Common myeloid progenitor, CD34-positive (primary cell): ENCODE measurements at regions not wholly inside any gene's neighbourhood (a gene's known extent, or its start where the extent isn't known, plus 50 kb on each side); places are given as distances from the start of the nearest gene placed in this dataset.

Source experiments
- CTCF ChIA-PET: fragments of 350-600 bp; sonication (Branson Sonifier 250); formaldehyde crosslinking; loops from one replicate; lab custom pipeline; 2021; ENCODE audit warnings: antibody characterized with exemption; lab: Charles Lee
- POLR2A ChIA-PET: fragments of 350-600 bp; sonication (Branson Sonifier 250); formaldehyde crosslinking; loops from one replicate; lab custom pipeline; 2021; ENCODE audit warnings: antibody characterized with exemption; lab: Charles Lee
- DNase-seq, 3 donors: peaks; one replicate each; pipeline versions ENCODE4 v3.0.0 to v3.0.0-alpha.2; 2013
- H3K27ac ChIP-seq, 2 experiments: 1 replicate in 1 of 2; 2 replicates in 1 of 2; pipeline ENCODE4 v1.7.0; 2013; ENCODE audit warnings: inconsistent platforms in 2 of 2, low read length in 2 of 2, mild to moderate bottlenecking in 2 of 2, low read depth in 1 of 2, moderate library complexity in 1 of 2; ENCODE audit not compliant: severe bottlenecking in 2 of 2, insufficient read depth in 1 of 2, poor library complexity in 1 of 2
- H3K27me3 ChIP-seq, 5 experiments: replicated peaks in 2 of 5; 1 replicate in 3 of 5; 2 replicates in 2 of 5; pipeline versions ENCODE4 v1.6.1 to v1.7.0; 2013; ENCODE audit warnings: low read length in 4 of 5, mild to moderate bottlenecking in 2 of 5, moderate library complexity in 2 of 5, inconsistent platforms in 1 of 5; ENCODE audit not compliant: insufficient read depth in 5 of 5, control insufficient read depth in 4 of 5
- H3K36me3 ChIP-seq, 4 experiments: 1 replicate in 2 of 4; 2 replicates in 2 of 4; pipeline versions ENCODE4 v1.6.1 to v1.7.0; 2013; ENCODE audit warnings: low read length in 3 of 4, control low read depth in 1 of 4, mild to moderate bottlenecking in 1 of 4; ENCODE audit not compliant: control insufficient read depth in 4 of 4, insufficient read depth in 4 of 4
- H3K4me1 ChIP-seq, 4 experiments: 1 replicate in 3 of 4; 2 replicates in 1 of 4; pipeline versions ENCODE4 v1.6.1 to v1.7.1; 2013; ENCODE audit warnings: low read length in 3 of 4, mild to moderate bottlenecking in 3 of 4, control low read depth in 1 of 4, inconsistent platforms in 1 of 4, moderate library complexity in 1 of 4; ENCODE audit not compliant: control insufficient read depth in 4 of 4, insufficient read depth in 4 of 4; ENCODE audit errors: control extremely low read depth in 1 of 4
- H3K4me3 ChIP-seq, 7 experiments: 1 replicate in 4 of 7; 2 replicates in 3 of 7; pipeline versions ENCODE4 v1.5.1 to v1.7.0; 2013; ENCODE audit warnings: mild to moderate bottlenecking in 7 of 7, low read length in 6 of 7, moderate library complexity in 6 of 7, inconsistent platforms in 2 of 7, low read depth in 2 of 7, control low read depth in 1 of 7; ENCODE audit not compliant: insufficient read depth in 4 of 7, control insufficient read depth in 1 of 7; ENCODE audit errors: extremely low read depth in 1 of 7
- H3K9me3 ChIP-seq, 5 experiments: 1 replicate in 4 of 5; 2 replicates in 1 of 5; pipeline versions ENCODE4 v1.6.1 to v1.7.1; 2013; ENCODE audit warnings: low read length in 4 of 5, mild to moderate bottlenecking in 2 of 5, inconsistent platforms in 1 of 5, low read depth in 1 of 5, moderate library complexity in 1 of 5; ENCODE audit not compliant: control insufficient read depth in 4 of 5, insufficient read depth in 2 of 5; ENCODE audit errors: control extremely low read depth in 1 of 5
- WGBS: methylation state at CpG from one replicate; pipeline ENCODE4 v1.1.5; 2013; ENCODE audit not compliant: insufficient coverage; 5-methylcytosine and 5-hydroxymethylcytosine counted together

DNA sequence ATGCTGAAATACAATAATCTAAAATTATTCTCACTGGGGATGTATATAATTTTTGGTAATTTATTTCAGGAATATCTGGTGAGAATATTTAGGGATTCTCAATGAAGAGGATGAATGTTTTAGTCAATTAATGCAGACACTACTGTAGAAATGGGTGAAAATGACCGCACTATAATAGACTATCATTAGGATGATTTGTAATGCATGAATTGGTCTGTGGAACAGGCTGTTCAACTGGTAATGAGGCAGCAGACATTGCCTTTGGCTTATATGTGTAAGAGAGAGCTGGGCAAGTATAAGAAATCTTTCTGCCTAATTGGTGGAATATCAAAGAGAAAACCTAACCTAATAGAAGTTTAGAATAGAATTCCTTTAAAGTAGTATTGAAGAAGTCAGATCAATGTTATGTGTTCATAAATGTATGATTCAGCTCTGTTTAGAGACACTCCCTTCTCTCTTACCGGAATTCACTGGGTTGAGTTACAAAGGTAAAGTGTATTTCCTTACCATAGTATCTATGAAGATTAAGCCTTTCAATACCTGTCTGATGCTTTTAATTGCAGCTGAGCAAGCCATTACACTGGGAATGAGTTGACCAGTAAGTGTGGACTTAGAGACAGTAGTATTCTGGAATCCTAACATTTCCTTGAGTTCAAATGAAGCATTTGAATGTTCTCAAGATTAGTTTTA lies 274.5 kb downstream of the S1PR1 start:
- no peak for DNase-seq
- H3K36me3 ChIP-seq, result no peaks in the 10 kb centered on the region
- CTCF ChIA-PET, result interaction anchor here (1.4 to 1.8 kb wide), 2 partner anchors 10 to 13 kb away, joined by 3 to 4 read pairs; no protein-coding TSS in a partner anchor
- peaks cover 0 to 8% (median 0%) of the 10 kb centered on the region in 5 experiments for H3K27me3 ChIP-seq
- H3K27ac ChIP-seq, result no peak overlapping the region
- H3K4me3 ChIP-seq, result no peak overlapping the region
- no peaks in the 10 kb centered on the region for H3K9me3 ChIP-seq
- no peaks in the 10 kb centered on the region for H3K4me1 ChIP-seq
- WGBS, result 100% methylated on average over 1 of the region's 2 CpGs
- POLR2A ChIA-PET, result no interaction called here

DNA sequence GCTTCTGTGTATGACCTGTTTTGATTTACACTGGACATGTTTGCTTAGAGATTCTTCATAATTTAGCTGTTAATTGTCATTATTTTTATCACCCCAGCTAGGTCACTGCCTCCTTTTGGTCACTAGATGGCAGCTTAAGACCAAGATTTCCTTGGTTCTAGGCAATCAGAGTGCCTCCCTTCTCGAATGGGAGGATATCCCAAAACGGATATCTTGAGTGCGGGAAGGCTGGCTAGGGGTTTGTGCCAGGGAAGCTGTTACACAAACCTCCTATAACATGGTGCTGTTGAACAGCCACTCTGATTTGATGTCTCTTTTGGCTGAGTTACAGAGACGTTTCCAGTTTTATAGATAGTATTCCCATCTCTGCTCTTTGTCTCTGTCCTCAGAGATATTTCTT lies 283.5 kb downstream of the S1PR1 start:
- Histone ChIP-seq H3K4me3 (no peak overlapping the region), H3K36me3 (no peaks in the 10 kb centered on the region), H3K27me3 (no peaks in the 10 kb centered on the region), H3K27ac (no peak overlapping the region), H3K4me1 (peaks cover 0 to 5% (median 0%) of the 10 kb centered on the region in 4 experiments), H3K9me3 (no peaks in the 10 kb centered on the region)
- ChIA-PET POLR2A (no interaction called here), CTCF (interaction anchor here (0.9 to 2.3 kb wide), 9 partner anchors 9 to 1450 kb away, joined by 3 to 15 read pairs (median 5); no protein-coding TSS in a partner anchor)
- DNase-seq, result peak; percentile 27 to 50 (median 49)
- 6% methylated on average over 3 of the region's 4 CpGs for WGBS

DNA sequence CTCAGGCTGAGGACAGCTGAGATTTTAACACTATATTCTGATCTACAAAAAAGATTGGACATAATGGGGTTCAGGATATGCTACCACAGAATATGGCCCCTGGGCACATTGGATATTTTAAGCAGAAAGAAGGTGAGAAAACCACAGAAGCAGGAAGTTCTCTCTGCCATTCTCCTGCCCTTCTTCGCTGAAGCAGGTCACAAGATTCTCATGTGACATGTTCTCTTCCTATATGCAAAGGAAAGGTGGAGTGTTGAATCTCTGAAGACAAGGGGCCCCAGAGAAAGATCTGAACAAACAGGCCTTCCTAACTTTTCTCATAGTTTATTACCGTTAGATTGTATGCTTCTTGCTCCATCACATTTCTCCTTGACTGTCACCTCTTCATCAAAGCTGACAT lies 285.7 kb downstream of the S1PR1 start:
- ChIA-PET POLR2A (no interaction called here), CTCF (interaction anchor here (1.0 to 2.0 kb wide), 2 partner anchors 41 to 1448 kb away, joined by 4 to 6 read pairs; no protein-coding TSS in a partner anchor)
- 100% methylated on average over 1 of the region's 2 CpGs for WGBS
- Histone ChIP-seq H3K9me3 (no peaks in the 10 kb centered on the region), H3K4me1 (peaks cover 0 to 5% (median 0%) of the 10 kb centered on the region in 4 experiments), H3K27me3 (no peaks in the 10 kb centered on the region), H3K36me3 (no peaks in the 10 kb centered on the region), H3K27ac (no peak overlapping the region), H3K4me3 (no peak overlapping the region)
- DNase-seq, result no peak

DNA sequence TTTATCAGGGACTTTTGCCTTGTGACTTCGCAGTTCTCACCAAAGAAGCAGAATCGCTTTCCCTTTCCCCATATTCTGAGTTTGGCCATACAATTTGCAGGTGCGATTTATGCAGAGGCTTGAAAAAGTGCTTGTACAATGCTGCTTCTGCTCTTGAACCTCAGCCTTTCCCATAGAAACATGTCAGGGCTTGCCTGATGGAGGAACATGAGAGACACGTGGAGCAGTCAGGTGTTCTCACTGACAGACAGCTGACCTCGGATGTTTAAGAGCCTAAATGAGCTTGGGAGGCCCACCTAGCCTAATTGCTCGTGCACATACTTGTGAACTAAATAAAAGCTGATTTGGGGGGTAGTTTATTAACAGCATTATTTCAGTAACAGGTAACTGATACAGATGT lies 290.0 kb downstream of the S1PR1 start:
- WGBS, result 94% methylated on average over 3 of the region's 6 CpGs
- Histone ChIP-seq H3K4me3 (no peak overlapping the region), H3K27ac (no peak overlapping the region), H3K9me3 (peaks cover 0 to 4% (median 0%) of the 10 kb centered on the region in 5 experiments), H3K27me3 (no peaks in the 10 kb centered on the region), H3K36me3 (no peaks in the 10 kb centered on the region), H3K4me1 (peaks cover 0 to 5% (median 0%) of the 10 kb centered on the region in 4 experiments)
- DNase-seq, result no peak
- CTCF ChIA-PET, result no interaction called here
- POLR2A ChIA-PET, result no interaction called here

DNA sequence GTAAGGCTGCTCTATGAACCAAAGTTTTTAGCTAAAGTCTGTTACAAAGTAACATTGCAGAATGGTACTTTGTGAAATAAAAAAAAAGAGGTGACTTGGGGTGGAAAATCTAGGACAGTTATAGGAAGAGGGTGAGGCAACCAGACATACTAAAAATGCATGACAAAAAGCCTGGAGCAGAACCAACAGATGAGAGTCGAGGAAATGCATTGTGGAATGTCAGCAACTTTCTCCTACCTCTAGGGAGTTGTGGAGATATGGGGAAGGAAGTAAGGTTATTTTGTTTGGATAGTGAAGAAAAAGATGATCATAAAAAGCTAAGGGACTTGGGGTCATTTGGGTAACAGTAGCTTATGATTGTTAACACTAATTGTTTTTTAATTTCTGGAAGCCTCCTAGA lies 295.6 kb downstream of the S1PR1 start:
- WGBS, result 83% methylated on average over 1 of the region's 1 CpG

DNA sequence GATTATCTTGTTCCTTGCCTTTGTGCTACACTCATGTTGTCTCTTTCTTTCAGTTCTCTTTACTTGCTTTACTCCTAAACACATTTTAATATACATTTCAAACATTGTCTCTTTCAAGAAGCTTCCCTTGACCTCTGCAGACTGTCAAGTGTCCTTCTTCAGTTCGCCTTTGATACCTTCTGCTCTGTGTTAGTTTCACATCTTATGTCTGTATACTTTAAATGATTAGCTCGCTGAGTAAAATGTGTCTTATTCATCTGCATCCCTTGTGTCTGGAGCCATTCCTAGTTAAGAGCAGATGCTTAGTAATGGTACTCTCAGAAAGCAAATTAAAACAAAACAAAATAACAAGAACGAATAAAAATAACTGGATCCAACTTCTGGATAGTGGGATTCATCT lies 303.3 kb downstream of the S1PR1 start:
- ChIA-PET POLR2A (no interaction called here), CTCF (interaction anchor here (1.0 to 1.6 kb wide), 2 partner anchors 10 to 20 kb away, joined by 4 to 5 read pairs; no protein-coding TSS in a partner anchor)
- H3K4me3 ChIP-seq, result no peak overlapping the region
- H3K27ac ChIP-seq, result no peak overlapping the region
- DNase-seq, result no peak
- H3K9me3 ChIP-seq, result no peaks in the 10 kb centered on the region
- H3K36me3 ChIP-seq, result no peaks in the 10 kb centered on the region
- no peaks in the 10 kb centered on the region for H3K4me1 ChIP-seq
- H3K27me3 ChIP-seq, result peaks cover 0 to 4% (median 0%) of the 10 kb centered on the region in 5 experiments
- WGBS, result no CpG with 5 or more reads among the region's 3 CpGs

More for the DNA sequence above, 295.6 kb downstream of the S1PR1 start:
- Histone ChIP-seq H3K36me3 (no peaks in the 10 kb centered on the region), H3K9me3 (peaks cover 0 to 4% (median 0%) of the 10 kb centered on the region in 5 experiments), H3K4me1 (no peaks in the 10 kb centered on the region), H3K27ac (no peak overlapping the region), H3K27me3 (peaks cover 0 to 3% (median 0%) of the 10 kb centered on the region in 5 experiments), H3K4me3 (no peak overlapping the region)
- CTCF ChIA-PET, result no interaction called here
- POLR2A ChIA-PET, result no interaction called here
- DNase-seq, result no peak

DNA sequence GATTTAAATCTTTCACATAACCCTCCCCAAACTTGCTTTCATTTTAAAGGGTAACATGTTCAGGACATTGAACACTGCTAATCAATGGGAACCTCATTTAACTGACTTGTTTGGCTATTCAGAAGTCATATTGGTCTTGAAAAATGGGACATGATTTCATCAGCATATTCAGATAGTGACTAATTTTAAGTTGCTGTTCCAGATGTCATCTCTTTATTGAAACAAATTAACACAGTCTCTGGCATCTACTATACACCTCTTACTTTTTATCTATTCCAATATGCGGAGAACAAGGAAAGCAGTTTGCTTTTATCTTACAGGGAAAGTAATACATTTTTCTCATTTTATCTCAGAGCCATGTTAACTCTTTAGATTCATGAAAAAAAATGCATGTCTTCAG lies 310.1 kb downstream of the S1PR1 start:
- ChIA-PET POLR2A (no interaction called here), CTCF (no interaction called here)
- 0% methylated on average over 1 of the region's 1 CpG for WGBS
- DNase-seq, result no peak
- H3K27ac ChIP-seq, result no peak overlapping the region
- no peaks in the 10 kb centered on the region for H3K4me1 ChIP-seq
- no peak overlapping the region for H3K4me3 ChIP-seq
- H3K9me3 ChIP-seq, result no peaks in the 10 kb centered on the region
- no peaks in the 10 kb centered on the region for H3K36me3 ChIP-seq
- H3K27me3 ChIP-seq, result peaks cover 0 to 2% (median 0%) of the 10 kb centered on the region in 5 experiments
